ENCODE measurements at regions not wholly inside any gene's neighbourhood (a gene's known extent, or its start where the extent isn't known, plus 50 kb on each side); places are given as distances from the start of the nearest gene placed in this dataset.
"Not testable (repeated sequence)": the region's sequence is repeated elsewhere in the genome, so short reads cannot be mapped to it uniquely, and the experiment has no call there.

- DNase-seq, result no peak
These were observed 423.7 kb upstream of the MTPN start for GRCh38 chr7:136400877-136401276.

GRCh38 chr7:136399385-136399784 lies 422.2 kb upstream of the MTPN start:
- no peak for DNase-seq

GRCh38 chr7:136392856-136393255 lies 415.7 kb upstream of the MTPN start:
- no peak for DNase-seq

GRCh38 chr7:136391371-136391770 lies 414.2 kb upstream of the MTPN start:
- no peak for DNase-seq

GRCh38 chr7:136389933-136390332 lies 412.8 kb upstream of the MTPN start:
- no peak for DNase-seq

- DNase-seq, result no peak
These were observed 409.7 kb upstream of the MTPN start for GRCh38 chr7:136386876-136387275.

GRCh38 chr7:136371409-136371808 lies 394.2 kb upstream of the MTPN start:
- DNase-seq, result not testable (repeated sequence)

GRCh38 chr7:136370137-136370536 lies 393.0 kb upstream of the MTPN start:
- no peak for DNase-seq

- no peak for DNase-seq
These were observed 392.1 kb upstream of the MTPN start for GRCh38 chr7:136369225-136369624.

- no peak for DNase-seq
These were observed 382.3 kb upstream of the MTPN start for GRCh38 chr7:136359333-136359903.

- DNase-seq, result no peak
These were observed 376.1 kb upstream of the MTPN start for GRCh38 chr7:136353287-136353686.

- no peak for DNase-seq
These were observed 371.5 kb upstream of the MTPN start for GRCh38 chr7:136348542-136349192.

- DNase-seq, result no peak
These were observed 371.0 kb upstream of the MTPN start for GRCh38 chr7:136348142-136348541.

- no peak for DNase-seq
These were observed 370.3 kb upstream of the MTPN start for GRCh38 chr7:136347488-136347887.

GRCh38 chr7:136342251-136342650 lies 365.1 kb upstream of the MTPN start:
- DNase-seq, result no peak

GRCh38 chr7:136339464-136339863 lies 362.3 kb upstream of the MTPN start:
- no peak for DNase-seq

GRCh38 chr7:136336932-136337331 lies 359.8 kb upstream of the MTPN start:
- DNase-seq, result peak; percentile 85

GRCh38 chr7:136333636-136334035 lies 356.5 kb upstream of the MTPN start:
- no peak for DNase-seq

- DNase-seq, result peak; percentile 30
These were observed 349.0 kb upstream of the MTPN start for GRCh38 chr7:136326045-136326609.

GRCh38 chr7:136325578-136325977 lies 348.4 kb upstream of the MTPN start:
- DNase-seq, result no peak

- DNase-seq, result no peak
These were observed 347.9 kb upstream of the MTPN start for GRCh38 chr7:136325027-136325426.

- no peak for DNase-seq
These were observed 347.0 kb upstream of the MTPN start for GRCh38 chr7:136324073-136324704.

- DNase-seq, result no peak
These were observed 335.4 kb upstream of the MTPN start for GRCh38 chr7:136312592-136312991.

- DNase-seq, result no peak
These were observed 332.2 kb upstream of the MTPN start for GRCh38 chr7:136309407-136309806.
